CD8-positive, alpha-beta memory T cell (primary cell): ENCODE measurements at regions not wholly inside any gene's neighbourhood (a gene's known extent, or its start where the extent isn't known, plus 50 kb on each side); places are given as distances from the start of the nearest gene placed in this dataset.
"Not testable (repeated sequence)": the region's sequence is repeated elsewhere in the genome, so short reads cannot be mapped to it uniquely, and the experiment has no call there.

Experiments used
- CTCF ChIA-PET: fragments of 350-600 bp; sonication (Branson Sonifier 250); formaldehyde crosslinking; loops from one replicate; lab custom pipeline; 2021; ENCODE audit warnings: antibody characterized with exemption; lab: Charles Lee
- POLR2A ChIA-PET: fragments of 350-600 bp; sonication (Branson Sonifier 250); formaldehyde crosslinking; loops from one replicate; lab custom pipeline; 2021; ENCODE audit warnings: antibody characterized with exemption; lab: Charles Lee
- DNase-seq, 5 donors: peaks; one replicate each; pipeline versions ENCODE4 v3.0.0 to v3.0.0-alpha.2; 2020 to 2022; ENCODE audit warnings: mixed read lengths in 1 of 5
- H3K27ac ChIP-seq: one replicate; pipeline ENCODE4 v1.7.0; 2013; ENCODE audit warnings: low read depth, mild to moderate bottlenecking, low read length, moderate library complexity
- H3K27me3 ChIP-seq: 2 replicates; pipeline ENCODE4 v1.7.0; 2013; ENCODE audit warnings: low read length, mild to moderate bottlenecking; ENCODE audit not compliant: insufficient read depth, poor library complexity, severe bottlenecking
- H3K36me3 ChIP-seq: 2 replicates; pipeline ENCODE4 v1.7.0; 2013; ENCODE audit warnings: mild to moderate bottlenecking, low read length, moderate library complexity; ENCODE audit not compliant: insufficient read depth
- H3K4me1 ChIP-seq: 2 replicates; pipeline ENCODE4 v1.7.0; 2013; ENCODE audit warnings: mild to moderate bottlenecking, low read length, moderate library complexity; ENCODE audit not compliant: insufficient read depth
- H3K4me3 ChIP-seq: 2 replicates; pipeline ENCODE4 v1.7.0; 2013; ENCODE audit warnings: mild to moderate bottlenecking, low read length
- H3K9me3 ChIP-seq: 2 replicates; pipeline ENCODE4 v1.7.0; 2013; ENCODE audit warnings: mild to moderate bottlenecking, low read length
- H3K27ac Mint-ChIP-seq, 8 donors: one replicate each; pipeline ENCODE4 v1.8.0; 2020 to 2021; ENCODE audit warnings: mixed read lengths in 8 of 8, mild to moderate bottlenecking in 6 of 8, inconsistent platforms in 3 of 8, moderate library complexity in 3 of 8
- H3K27me3 Mint-ChIP-seq, 2 donors: one replicate each; pipeline ENCODE4 v1.8.0; 2020 to 2021; ENCODE audit warnings: mixed read lengths in 2 of 2, mild to moderate bottlenecking in 1 of 2, moderate library complexity in 1 of 2
- H3K36me3 Mint-ChIP-seq, 3 donors: one replicate each; pipeline ENCODE4 v1.8.0; 2020 to 2021; ENCODE audit warnings: mixed read lengths in 3 of 3, inconsistent platforms in 1 of 3, mild to moderate bottlenecking in 1 of 3
- H3K4me1 Mint-ChIP-seq, 3 donors: one replicate each; pipeline ENCODE4 v1.8.0; 2020 to 2021; ENCODE audit warnings: mixed read lengths in 3 of 3, inconsistent platforms in 1 of 3, mild to moderate bottlenecking in 1 of 3
- H3K4me3 Mint-ChIP-seq, 7 donors: one replicate each; pipeline ENCODE4 v1.8.0; 2020 to 2021; ENCODE audit warnings: mixed read lengths in 7 of 7, mild to moderate bottlenecking in 6 of 7, moderate library complexity in 4 of 7, inconsistent platforms in 2 of 7
- H3K9me3 Mint-ChIP-seq, 5 donors: one replicate each; pipeline ENCODE4 v1.8.0; 2020 to 2022; ENCODE audit warnings: mixed read lengths in 5 of 5, mild to moderate bottlenecking in 3 of 5, moderate library complexity in 2 of 5, inconsistent platforms in 1 of 5

DNA sequence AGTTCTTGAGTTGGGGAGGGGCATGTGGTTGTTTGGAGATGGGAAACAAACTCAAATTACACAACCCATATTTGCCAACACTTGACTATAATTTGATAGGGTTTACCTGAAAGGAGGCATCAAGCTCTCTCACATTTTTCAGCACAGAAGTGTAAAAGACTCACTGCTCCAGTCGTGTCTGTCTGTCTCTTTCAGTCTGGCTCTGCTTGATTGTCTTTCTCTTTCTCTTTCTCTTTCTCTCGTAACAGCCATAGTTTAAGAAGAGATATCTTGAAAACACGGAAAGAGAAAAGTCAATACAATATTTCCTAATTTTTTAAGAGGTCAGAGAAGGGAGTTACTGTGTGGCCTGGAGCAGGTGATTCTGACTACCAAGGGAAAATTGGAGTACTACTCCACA, 413.6 kb upstream of the CXorf51A start:
- ChIA-PET POLR2A (no interaction called here), CTCF (no interaction called here)
- H3K4me1 Mint-ChIP-seq = no peaks in the 10 kb centered on the region
- H3K27me3 Mint-ChIP-seq = peaks cover 0 to 3% of the 10 kb centered on the region in 2 donors
- no peak for DNase-seq
- no peak overlapping the region for H3K27ac Mint-ChIP-seq
- H3K27ac ChIP-seq = no peak overlapping the region
- H3K4me3 Mint-ChIP-seq = no peak overlapping the region
- no peaks in the 10 kb centered on the region for H3K36me3 ChIP-seq
- H3K27me3 ChIP-seq = no peaks in the 10 kb centered on the region
- H3K36me3 Mint-ChIP-seq = no peaks in the 10 kb centered on the region
- no peaks in the 10 kb centered on the region for H3K4me1 ChIP-seq
- H3K9me3 Mint-ChIP-seq = peaks cover 0 to 7% (median 0%) of the 10 kb centered on the region in 5 donors
- no peak overlapping the region for H3K4me3 ChIP-seq
- H3K9me3 ChIP-seq = no peaks in the 10 kb centered on the region

DNA sequence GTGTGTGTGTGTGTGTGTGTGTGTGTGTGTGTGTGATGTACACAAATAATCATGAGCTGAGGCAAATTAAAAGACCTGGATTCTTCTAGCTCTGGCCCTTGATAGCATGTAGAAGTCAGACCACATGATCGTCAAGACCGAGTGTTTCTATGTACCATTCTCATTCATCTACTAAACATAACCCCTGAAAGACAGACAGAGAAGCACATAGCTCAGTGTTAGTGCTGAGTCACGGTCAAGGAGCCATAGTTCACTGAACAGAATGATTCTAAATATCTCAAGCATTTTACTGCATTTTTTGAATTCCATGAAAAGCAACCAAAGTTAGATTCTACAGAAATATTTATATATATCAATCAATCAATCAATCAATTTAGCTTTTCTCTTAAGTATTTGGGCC, 412.3 kb upstream of the CXorf51A start:
- ChIA-PET POLR2A (no interaction called here), CTCF (interaction anchor here (0.6 kb wide), 1 partner anchor 10 kb away, joined by 3 read pairs; no protein-coding TSS in a partner anchor)
- Mint-ChIP-seq H3K4me3 (no peak overlapping the region), H3K4me1 (no peaks in the 10 kb centered on the region), H3K27ac (no peak overlapping the region), H3K27me3 (peaks cover 0 to 6% of the 10 kb centered on the region in 2 donors), H3K9me3 (peaks cover 0 to 12% (median 0%) of the 10 kb centered on the region in 5 donors), H3K36me3 (no peaks in the 10 kb centered on the region)
- no peak overlapping the region for H3K27ac ChIP-seq
- H3K27me3 ChIP-seq = no peaks in the 10 kb centered on the region
- no peaks in the 10 kb centered on the region for H3K36me3 ChIP-seq
- no peak for DNase-seq
- no peaks in the 10 kb centered on the region for H3K4me1 ChIP-seq
- H3K9me3 ChIP-seq = no peaks in the 10 kb centered on the region
- no peak overlapping the region for H3K4me3 ChIP-seq

DNA sequence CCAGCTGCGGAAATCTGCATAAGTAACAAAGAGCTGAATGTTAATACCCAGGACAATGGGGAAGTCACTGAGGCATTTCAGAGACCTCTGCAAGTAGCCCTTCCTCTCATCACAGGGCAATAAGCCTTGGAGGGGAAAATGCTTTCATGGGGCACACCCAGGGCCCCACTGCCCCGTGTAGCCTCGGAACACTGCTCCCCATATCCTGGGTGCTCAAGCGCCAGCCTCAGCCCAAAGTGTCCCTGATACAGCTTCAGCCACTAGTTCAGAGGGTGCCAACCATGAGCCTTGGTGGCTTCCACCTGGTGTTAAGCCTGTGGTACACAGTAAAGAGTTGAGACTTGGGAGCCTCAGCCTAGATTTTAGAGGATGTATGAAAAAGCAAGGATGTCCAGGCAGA, 402.8 kb upstream of the CXorf51A start:
- H3K27me3 ChIP-seq = no peaks in the 10 kb centered on the region
- no peak overlapping the region for H3K4me3 ChIP-seq
- Mint-ChIP-seq H3K27ac (no peak overlapping the region), H3K27me3 (peaks cover 0 to 2% of the 10 kb centered on the region in 2 donors), H3K9me3 (peaks cover 0 to 5% (median 0%) of the 10 kb centered on the region in 5 donors), H3K4me3 (no peak overlapping the region), H3K4me1 (no peaks in the 10 kb centered on the region), H3K36me3 (no peaks in the 10 kb centered on the region)
- ChIA-PET POLR2A (no interaction called here), CTCF (no interaction called here)
- H3K36me3 ChIP-seq = no peaks in the 10 kb centered on the region
- H3K27ac ChIP-seq = no peak overlapping the region
- DNase-seq = no peak
- H3K9me3 ChIP-seq = no peaks in the 10 kb centered on the region
- H3K4me1 ChIP-seq = no peaks in the 10 kb centered on the region

DNA sequence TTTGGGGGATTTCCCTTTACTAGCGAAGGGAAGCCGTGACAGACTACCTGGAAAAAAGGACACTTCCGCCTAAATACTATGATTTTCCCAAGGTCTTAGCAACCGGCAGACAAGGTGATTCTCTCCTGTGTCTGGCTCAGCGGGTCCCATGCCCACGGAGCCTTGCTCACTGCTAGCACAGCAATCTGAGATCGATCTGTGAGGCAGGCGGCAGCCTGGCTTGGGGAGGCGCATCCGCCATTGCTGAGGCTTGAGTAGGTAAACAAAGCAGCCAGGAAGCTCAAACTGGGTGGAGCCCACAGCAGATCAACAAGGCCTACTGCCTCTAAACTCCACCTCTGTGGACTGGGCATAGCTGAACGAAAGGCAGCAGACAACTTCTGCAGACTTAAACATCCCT, 385.9 kb upstream of the CXorf51A start:
- H3K4me1 ChIP-seq, H3K9me3 Mint-ChIP-seq, H3K27me3 ChIP-seq, H3K27ac ChIP-seq, H3K27me3 Mint-ChIP-seq, H3K4me3 ChIP-seq, H3K9me3 ChIP-seq, H3K4me1 Mint-ChIP-seq, H3K4me3 Mint-ChIP-seq, POLR2A ChIA-PET, H3K27ac Mint-ChIP-seq, H3K36me3 Mint-ChIP-seq, DNase-seq, CTCF ChIA-PET, H3K36me3 ChIP-seq: not testable (repeated sequence)

DNA sequence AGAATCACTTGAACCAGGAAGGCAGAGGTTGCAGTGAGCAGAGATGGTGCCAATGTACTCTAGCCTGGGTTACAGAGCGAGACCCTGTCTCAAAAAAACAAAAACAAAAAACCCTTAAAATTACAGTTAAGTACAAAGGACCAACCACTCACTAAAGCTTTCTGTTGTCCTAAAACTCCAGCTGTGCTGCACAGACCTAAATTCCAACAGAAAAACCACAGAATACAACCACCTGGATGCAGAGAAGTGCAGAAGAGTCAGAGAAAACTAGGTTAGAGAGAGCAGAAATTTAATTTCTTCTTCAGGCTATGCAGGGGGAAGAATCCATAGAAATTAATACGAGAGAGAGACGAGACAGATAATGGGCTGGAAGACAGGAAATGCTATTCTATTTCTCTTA, 376.8 kb upstream of the CXorf51A start:
- no peaks in the 10 kb centered on the region for H3K36me3 ChIP-seq
- H3K27me3 ChIP-seq = no peaks in the 10 kb centered on the region
- H3K4me3 Mint-ChIP-seq = no peak overlapping the region
- ChIA-PET CTCF (no interaction called here), POLR2A (no interaction called here)
- DNase-seq = no peak
- no peaks in the 10 kb centered on the region for H3K27me3 Mint-ChIP-seq
- no peaks in the 10 kb centered on the region for H3K4me1 Mint-ChIP-seq
- no peaks in the 10 kb centered on the region for H3K36me3 Mint-ChIP-seq
- no peaks in the 10 kb centered on the region for H3K9me3 ChIP-seq
- H3K9me3 Mint-ChIP-seq = peaks cover 0 to 4% (median 0%) of the 10 kb centered on the region in 5 donors
- H3K4me1 ChIP-seq = no peaks in the 10 kb centered on the region
- no peak overlapping the region for H3K27ac ChIP-seq
- no peak overlapping the region for H3K4me3 ChIP-seq
- no peak overlapping the region for H3K27ac Mint-ChIP-seq

DNA sequence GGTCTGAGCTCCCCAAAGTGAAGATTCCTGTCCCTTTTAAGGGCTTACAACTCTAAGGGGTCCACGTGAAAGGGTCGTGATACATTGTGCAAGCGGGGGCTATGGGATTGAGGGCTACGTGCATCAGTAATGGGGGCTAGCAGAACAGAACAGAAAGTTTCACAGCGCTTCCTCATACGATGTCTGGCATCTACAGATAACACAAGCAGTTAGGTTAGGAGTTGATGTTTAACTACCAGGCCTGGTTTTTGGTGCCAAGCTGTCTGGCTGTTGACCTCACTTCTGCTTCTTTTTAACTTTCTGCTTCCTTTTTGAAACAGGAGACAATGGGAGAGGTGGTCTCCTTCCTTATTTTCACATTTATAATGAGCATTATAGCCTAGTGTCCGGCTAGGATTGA, 368.6 kb upstream of the CXorf51A start:
- Mint-ChIP-seq H3K27ac (no peak overlapping the region), H3K4me1 (no peaks in the 10 kb centered on the region)
- POLR2A ChIA-PET = no interaction called here

DNA sequence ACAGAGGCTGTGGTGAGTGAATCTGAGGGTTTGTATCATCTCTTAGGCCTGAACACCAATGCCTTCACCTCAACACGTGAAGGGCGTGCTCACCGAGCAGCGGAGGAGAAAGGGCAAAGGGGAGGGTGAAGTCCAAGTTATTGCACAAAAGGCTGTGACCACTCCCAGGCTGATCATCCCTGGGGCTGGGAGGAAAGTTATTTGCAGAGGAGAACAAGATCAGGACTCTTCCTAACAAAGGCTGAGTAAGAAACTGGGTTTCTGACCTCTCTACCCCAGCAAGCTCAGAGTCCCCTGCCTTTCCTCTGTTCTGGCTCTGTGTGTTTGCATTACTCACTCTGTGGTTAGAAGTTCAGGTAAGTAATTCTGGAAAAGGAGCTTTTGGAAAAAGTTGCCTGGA, 366.3 kb upstream of the CXorf51A start:
- Mint-ChIP-seq H3K27ac (no peak overlapping the region), H3K27me3 (peaks cover 0 to 4% of the 10 kb centered on the region in 2 donors), H3K9me3 (no peaks in the 10 kb centered on the region), H3K36me3 (no peaks in the 10 kb centered on the region), H3K4me1 (no peaks in the 10 kb centered on the region), H3K4me3 (no peak overlapping the region)
- CTCF ChIA-PET = no interaction called here
- Histone ChIP-seq H3K4me1 (no peaks in the 10 kb centered on the region), H3K9me3 (no peaks in the 10 kb centered on the region), H3K27me3 (no peaks in the 10 kb centered on the region), H3K36me3 (no peaks in the 10 kb centered on the region), H3K27ac (no peak overlapping the region), H3K4me3 (no peak overlapping the region)
- POLR2A ChIA-PET = no interaction called here
- DNase-seq = no peak

More for the DNA sequence above, 368.6 kb upstream of the CXorf51A start:
- Histone ChIP-seq H3K4me1 (no peaks in the 10 kb centered on the region), H3K36me3 (no peaks in the 10 kb centered on the region), H3K27ac (no peak overlapping the region), H3K27me3 (no peaks in the 10 kb centered on the region), H3K4me3 (no peak overlapping the region), H3K9me3 (no peaks in the 10 kb centered on the region)
- CTCF ChIA-PET = no interaction called here
- DNase-seq = no peak
- no peaks in the 10 kb centered on the region for H3K9me3 Mint-ChIP-seq
- peaks cover 0 to 4% of the 10 kb centered on the region in 2 donors for H3K27me3 Mint-ChIP-seq
- no peaks in the 10 kb centered on the region for H3K36me3 Mint-ChIP-seq
- no peak overlapping the region for H3K4me3 Mint-ChIP-seq

DNA sequence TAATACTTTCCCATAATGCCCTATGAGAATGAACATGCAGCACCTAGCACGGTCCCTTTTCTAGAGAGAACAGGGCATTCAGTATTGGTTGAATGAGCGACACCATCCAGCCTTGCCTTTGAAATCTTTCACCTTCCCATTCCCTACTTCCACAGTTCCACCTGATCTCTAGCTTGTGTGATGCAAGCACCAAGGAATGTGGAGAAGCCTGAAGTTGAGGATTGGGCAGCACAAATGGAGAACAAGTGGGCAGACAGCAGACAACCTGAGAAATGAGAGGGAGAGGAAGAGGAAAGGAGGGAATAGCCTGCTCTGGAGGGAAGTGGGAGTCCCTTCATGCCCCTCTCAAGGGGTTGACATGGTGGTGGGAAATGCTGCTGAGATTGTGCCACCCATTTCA, 365.1 kb upstream of the CXorf51A start:
- no peaks in the 10 kb centered on the region for H3K9me3 ChIP-seq
- peaks cover 0 to 5% of the 10 kb centered on the region in 2 donors for H3K27me3 Mint-ChIP-seq
- H3K9me3 Mint-ChIP-seq = peaks cover 0 to 2% (median 0%) of the 10 kb centered on the region in 5 donors
- H3K4me1 Mint-ChIP-seq = no peaks in the 10 kb centered on the region
- ChIA-PET CTCF (no interaction called here), POLR2A (no interaction called here)
- H3K27me3 ChIP-seq = no peaks in the 10 kb centered on the region
- no peaks in the 10 kb centered on the region for H3K36me3 ChIP-seq
- H3K4me3 Mint-ChIP-seq = no peak overlapping the region
- no peak for DNase-seq
- no peaks in the 10 kb centered on the region for H3K4me1 ChIP-seq
- no peak overlapping the region for H3K4me3 ChIP-seq
- no peaks in the 10 kb centered on the region for H3K36me3 Mint-ChIP-seq
- H3K27ac ChIP-seq = no peak overlapping the region
- no peak overlapping the region for H3K27ac Mint-ChIP-seq

DNA sequence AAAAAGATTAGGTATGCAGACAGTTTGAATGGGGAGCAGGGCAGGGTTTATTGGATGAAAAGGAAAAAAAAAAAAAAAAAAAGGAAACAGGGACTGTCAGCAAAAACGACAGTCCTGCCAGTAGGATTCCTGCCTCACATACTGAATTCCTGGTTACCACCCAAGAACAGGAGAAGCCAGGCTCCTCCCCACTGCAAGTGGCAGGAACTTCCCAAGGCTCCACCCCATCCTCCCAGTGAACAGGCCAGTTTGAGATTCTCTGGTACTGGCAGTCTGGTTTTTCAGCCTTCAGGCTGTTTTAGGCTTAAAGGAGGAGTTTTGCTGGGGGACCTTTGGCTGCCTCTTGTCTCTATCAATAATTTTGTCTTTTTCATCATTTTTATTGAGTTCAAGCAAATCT, 360.0 kb upstream of the CXorf51A start:
- Mint-ChIP-seq H3K27me3 (peaks cover 0 to 1% of the 10 kb centered on the region in 2 donors), H3K36me3 (no peaks in the 10 kb centered on the region), H3K4me3 (no peak overlapping the region), H3K27ac (no peak overlapping the region), H3K9me3 (peaks cover 0 to 7% (median 0%) of the 10 kb centered on the region in 5 donors), H3K4me1 (no peaks in the 10 kb centered on the region)
- ChIA-PET POLR2A (no interaction called here), CTCF (no interaction called here)
- H3K4me3 ChIP-seq = no peak overlapping the region
- H3K4me1 ChIP-seq = no peaks in the 10 kb centered on the region
- no peaks in the 10 kb centered on the region for H3K27me3 ChIP-seq
- no peaks in the 10 kb centered on the region for H3K36me3 ChIP-seq
- H3K27ac ChIP-seq = no peak overlapping the region
- no peak for DNase-seq
- H3K9me3 ChIP-seq = no peaks in the 10 kb centered on the region
